Right ventricle myocardium superior (tissue), 1 donor: ENCODE measurements at regions not wholly inside any gene's neighbourhood (a gene's known extent, or its start where the extent isn't known, plus 50 kb on each side); places are given as distances from the start of the nearest gene placed in this dataset.
A peak's percentile ranks its signal among the peaks of the same experiment; 100 is the strongest.

Experiments
- ATAC-seq: fragments of 200-7000 bp; cut with Tn5 transposase; one replicate; pipeline ENCODE4 v1.9.1; 2020; ENCODE audit warnings: mild to moderate bottlenecking; ENCODE audit not compliant: poor library complexity
- DNase-seq: peaks from one replicate; pipeline ENCODE4 v3.0.0-alpha.2; 2020
- intact Hi-C: fragments of 100-400 bp; cut with DNase I; formaldehyde crosslinking; loops from one replicate; pipeline ENCODE4 v1.11.2; 2022
- donor health status: DM: no; HTN: yes; CAD: no; lungs with severe emphysema.

DNA sequence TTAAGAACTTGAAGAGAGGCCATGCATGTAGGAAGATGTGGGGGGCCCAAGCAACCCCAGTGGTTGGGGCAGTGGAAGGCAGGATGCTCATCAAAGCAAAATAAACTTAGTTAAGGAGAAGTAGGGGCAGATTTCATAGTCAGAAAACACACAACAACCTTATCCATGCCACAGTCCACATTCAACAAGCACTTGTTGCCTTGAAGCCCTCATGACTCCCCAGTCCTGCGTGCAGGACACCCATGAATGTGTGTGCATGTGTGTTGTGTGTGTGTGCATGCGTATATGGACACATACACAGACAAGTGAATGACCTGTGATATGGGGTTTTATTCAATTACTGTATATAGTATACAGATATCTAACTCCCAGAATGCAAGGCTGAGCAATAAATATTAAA, 186.9 kb downstream of the PSMG1 start:
- intact Hi-C loops = no loop called here
- DNase-seq = no peak
- ATAC-seq = no peak

DNA sequence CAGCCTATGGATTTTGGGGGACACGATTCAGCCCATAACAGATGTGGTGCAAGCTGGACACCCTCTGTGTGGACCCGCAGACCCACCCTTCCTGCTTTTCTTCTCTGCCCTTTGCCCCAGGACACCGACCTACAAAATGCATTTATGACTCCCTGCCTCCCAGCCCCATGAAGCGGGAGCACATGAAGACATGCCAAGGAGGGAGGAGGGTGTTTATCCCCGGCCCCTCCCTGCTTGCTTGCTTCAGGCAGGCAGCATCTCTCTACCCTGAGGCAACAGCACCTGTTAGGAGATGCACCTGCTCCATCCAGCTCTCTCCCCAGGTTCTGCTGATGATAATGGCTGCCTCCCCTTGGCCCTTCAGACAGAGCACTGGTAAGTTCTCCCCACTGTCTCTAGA, 187.5 kb downstream of the PSMG1 start:
- ATAC-seq = no peak
- intact Hi-C loops = no loop called here

DNA sequence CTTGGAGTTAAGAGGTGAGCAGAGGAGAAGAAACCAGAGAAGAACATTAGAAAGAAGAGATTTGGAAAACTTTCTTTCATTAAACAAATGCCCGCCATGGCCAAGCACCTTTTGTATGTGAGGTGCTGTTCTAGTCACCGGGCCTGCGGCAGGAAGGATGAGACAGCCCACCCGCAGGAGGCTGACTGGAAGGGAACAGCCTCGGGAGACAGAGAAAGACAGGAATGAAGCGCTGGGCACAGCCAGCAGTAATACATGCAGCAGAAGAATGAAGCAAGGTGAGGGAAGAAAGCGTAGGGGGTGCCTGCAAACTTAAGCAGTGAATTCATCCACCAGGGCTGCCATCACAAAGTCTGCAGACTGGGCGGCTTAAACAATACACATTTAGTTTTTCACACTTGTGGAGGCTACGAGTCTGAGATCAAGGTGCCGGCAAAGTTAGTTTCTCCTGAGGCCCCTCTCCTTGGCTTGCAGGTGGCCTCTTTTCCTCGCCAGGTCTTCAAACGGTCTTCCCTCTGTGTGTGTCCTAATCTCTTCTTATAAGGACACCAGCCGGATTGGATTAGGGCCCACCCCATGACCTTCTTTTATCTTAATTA, 188.1 kb downstream of the PSMG1 start:
- ATAC-seq (no peak), DNase-seq (no peak)
- intact Hi-C loops = no loop called here

More for the DNA sequence above, 187.5 kb downstream of the PSMG1 start:
- no peak for DNase-seq

DNA sequence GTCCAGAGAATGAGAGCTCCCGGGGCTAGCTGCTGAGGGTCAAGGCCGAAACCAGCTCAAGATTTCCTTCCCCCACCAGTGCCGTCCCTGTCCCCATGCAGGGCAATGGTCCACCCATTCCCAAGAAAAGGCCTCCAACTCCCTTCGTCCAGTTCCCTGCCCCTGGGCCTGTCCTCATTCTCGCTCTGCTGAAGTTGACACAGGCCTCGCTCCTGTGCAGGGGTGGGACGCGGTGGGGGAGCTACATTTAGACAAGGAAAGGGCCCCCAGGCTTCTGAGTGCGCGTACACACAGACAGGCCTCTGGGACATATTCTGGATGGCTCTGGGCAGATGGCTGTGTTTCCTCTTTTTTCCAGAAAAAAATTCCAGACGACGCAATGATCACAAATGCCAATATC, 188.3 kb downstream of the ETS2 start:
- DNase-seq (no peak), ATAC-seq (no peak)
- intact Hi-C loops = loop anchor here (5.0 kb wide), 1 partner anchor 187 kb away; the partner anchor contains the start of gene ETS2

DNA sequence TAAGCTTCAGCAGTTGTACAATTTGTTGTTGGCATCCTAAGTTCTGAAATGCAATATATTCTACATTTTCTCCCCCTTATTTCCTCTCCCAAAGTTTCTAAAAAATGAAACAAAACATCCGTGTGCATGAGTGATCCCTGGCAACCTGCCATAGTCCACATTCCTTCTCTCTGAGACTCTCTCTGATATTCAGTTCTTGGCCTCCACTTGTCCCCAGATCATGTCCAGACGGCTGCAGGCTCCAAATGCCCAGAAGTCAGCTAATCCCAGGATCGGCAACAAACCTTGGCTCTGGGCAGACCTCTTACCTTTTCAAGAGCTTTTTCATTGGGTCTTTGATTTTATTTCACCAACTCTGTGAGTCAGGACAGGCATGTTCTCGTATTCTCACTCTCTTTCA, 187.8 kb downstream of the ETS2 start:
- DNase-seq (no peak), ATAC-seq (peak; percentile 63)
- intact Hi-C loops = loop anchor here (5.0 kb wide), 1 partner anchor 186 kb away; the partner anchor contains the start of gene ETS2

DNA sequence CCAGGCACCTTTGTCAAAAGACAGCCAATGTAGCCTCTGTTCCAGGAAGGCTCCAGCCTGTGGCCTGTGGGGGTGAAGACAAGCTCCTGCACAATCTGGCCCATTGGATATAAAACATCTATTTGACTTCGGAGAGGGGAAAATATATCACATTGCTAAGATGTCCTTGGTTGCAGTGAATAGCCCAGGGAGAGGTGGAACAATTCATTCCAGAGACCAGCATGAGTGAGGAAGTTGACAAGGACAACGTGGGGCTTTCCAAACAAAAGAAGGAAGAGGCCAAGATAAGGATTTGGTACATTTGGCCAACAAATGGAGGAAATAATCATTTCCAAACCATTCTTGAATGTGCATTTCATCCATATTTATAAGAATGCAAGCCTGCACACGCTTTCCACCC, 187.0 kb downstream of the ETS2 start:
- intact Hi-C loops = loop anchor here (5.0 kb wide), 1 partner anchor 185 kb away; the partner anchor contains the start of gene ETS2
- ATAC-seq (peak; percentile 20), DNase-seq (no peak)

DNA sequence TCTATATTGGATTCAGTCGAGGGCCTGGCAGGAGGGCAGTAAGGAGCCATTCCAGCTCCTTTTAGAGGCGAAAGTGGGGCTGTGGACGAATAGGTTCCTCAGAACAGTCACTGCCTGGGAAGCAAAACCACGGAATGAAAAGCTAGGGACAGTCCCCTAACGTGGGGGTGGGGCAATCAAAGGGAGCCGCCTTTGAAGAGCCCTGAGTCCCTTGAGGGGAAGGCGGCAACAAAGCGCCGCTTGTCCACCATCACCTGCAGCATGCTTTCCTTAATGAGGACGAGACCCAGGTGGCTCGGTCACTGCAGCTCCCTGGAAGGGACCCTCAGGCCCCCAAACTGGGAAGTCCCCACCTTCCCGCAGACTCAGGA, 184.7 kb downstream of the ETS2 start:
- ATAC-seq = no peak

DNA sequence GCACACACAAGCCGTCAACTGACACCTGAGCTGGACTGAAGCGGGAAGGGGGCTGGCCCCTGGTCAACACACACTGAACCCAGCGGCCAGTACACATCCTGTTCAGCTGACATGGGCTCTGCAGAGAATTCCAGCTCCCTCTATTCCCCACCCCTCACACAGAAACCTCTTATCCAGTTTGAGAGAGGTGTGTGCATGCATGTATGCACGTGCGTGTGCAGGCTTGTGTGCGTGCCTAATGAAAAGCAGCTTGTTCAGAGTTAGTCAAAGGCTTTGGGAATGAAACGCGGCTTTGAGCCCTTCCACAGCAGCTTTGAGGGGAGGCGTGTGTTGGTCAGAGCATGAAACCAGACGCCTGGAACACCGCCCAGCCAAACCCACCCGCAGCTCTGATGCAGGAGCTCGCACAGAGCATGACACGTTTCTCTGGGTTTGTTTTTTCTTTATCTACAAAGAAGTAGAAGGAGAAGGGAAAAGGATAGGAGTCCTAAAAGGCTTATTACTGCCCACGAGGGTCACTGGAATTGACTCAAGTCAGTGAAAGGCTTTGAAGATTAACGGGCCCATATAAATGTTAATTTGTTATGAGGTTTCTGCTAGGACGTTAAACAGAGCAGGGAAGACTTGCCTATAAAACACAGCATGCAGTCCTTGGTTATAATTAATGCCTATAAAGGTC, 184.2 kb downstream of the ETS2 start:
- peak; percentile 23 for ATAC-seq

More for the DNA sequence above, 184.7 kb downstream of the ETS2 start:
- no peak for DNase-seq
- intact Hi-C loops = loop anchor here (5.0 kb wide), 1 partner anchor 183 kb away; the partner anchor contains the start of gene ETS2

DNA sequence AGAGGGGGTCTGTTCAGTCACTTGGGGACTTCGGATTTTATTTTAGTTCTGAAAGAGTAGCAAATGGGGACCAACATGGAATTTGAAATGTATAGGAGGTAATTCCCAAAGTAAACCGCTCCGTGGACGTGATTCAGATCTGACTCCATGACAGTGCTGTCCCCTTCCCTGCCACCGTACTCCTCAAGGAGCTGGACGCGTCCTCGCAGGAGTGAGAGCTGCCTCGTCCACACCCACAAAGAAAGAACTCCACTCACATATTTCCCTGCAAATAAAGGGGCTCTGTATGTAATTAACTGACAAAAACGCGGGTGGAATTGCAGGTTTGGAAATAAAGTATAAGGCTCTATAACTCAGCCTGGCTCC, 183.6 kb downstream of the ETS2 start:
- no peak for DNase-seq
- intact Hi-C loops = no loop called here
- ATAC-seq = no peak

More for the DNA sequence above, 184.2 kb downstream of the ETS2 start:
- peak; percentile 55 for DNase-seq
- intact Hi-C loops = loop anchor here (5.0 kb wide), 1 partner anchor 183 kb away; the partner anchor contains the start of gene ETS2

DNA sequence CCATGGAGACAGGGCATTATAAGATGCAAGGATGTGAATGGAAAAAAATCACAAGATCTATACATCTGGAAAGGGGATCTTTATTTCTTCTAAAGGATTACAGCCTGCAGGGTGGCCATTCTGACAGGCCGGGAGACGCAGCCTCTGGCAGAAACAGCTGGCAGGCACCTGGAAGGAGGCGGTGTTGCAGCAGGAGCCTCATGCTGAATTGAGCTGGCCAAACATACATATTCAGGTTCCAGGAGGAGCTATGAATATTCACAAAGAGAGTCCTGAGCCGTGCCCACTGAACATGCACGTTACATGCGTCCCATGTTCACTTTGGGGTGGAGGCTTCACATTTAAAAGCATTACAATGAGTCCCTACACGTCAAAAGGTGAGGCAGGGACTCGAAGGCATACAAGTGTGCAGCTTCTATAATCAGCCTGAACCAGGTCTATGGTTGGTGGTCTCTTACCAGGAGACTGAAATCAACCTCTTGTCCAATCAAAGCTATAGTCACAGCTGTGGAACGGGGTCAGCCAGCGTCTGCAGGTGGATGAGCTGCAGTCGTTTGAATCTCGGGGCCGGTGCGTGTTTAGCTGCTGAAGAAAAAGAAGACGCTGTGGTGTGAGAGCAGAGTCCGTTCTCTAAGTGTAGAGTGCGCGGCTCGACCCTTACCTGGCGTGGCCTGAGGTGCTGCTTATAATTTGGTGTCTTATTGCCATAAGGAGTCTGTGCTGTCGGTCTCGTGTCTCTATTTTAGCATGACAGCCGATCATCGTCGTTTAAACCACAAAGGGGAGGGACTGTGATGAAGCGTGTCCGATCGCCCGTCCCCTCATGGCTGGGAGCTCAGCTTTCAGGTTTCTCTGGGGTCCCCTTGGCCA, 183.0 kb downstream of the ETS2 start:
- ATAC-seq (no peak), DNase-seq (no peak)
- intact Hi-C loops = no loop called here

DNA sequence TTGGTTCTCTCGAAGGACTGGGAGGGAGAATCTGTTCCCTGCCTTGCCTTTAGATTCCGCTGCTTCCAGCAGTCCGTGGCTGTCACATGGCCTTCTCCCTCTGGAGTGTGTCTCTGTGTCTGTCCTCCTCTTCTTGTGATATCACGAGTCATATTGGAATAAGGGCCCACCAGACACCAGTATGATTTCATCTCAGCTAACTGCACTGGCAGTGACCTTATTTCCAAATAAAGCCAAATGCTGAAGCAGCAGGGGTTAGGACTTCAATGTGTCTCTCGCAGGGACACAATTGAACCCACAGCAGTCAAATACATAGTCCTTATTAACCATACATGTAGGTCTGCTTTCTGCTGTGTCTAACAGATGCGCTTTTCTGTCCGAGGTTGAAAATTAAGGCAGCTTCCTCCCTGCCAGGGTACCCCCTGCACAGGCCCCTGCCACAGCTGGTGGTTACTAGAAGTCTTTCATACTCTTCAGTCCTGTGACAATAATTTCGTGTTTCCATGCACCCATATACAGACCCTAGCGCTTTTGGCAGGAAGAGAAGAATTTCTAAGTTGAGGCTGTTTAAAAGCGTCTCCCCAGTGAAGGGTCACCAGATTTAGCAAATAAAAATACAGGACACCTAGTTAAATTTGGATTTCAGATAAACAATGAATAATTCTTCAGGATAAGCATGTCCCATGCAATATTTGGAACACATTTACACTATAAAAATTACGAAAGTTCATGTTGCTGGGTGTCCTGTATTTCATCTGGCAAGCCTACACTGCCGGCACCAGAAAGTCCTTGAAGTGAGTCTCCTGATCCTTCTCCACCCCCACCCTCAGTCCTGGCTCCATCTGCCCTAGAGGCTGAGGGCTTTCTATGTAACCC, 182.1 kb downstream of the ETS2 start:
- intact Hi-C loops = no loop called here

DNA sequence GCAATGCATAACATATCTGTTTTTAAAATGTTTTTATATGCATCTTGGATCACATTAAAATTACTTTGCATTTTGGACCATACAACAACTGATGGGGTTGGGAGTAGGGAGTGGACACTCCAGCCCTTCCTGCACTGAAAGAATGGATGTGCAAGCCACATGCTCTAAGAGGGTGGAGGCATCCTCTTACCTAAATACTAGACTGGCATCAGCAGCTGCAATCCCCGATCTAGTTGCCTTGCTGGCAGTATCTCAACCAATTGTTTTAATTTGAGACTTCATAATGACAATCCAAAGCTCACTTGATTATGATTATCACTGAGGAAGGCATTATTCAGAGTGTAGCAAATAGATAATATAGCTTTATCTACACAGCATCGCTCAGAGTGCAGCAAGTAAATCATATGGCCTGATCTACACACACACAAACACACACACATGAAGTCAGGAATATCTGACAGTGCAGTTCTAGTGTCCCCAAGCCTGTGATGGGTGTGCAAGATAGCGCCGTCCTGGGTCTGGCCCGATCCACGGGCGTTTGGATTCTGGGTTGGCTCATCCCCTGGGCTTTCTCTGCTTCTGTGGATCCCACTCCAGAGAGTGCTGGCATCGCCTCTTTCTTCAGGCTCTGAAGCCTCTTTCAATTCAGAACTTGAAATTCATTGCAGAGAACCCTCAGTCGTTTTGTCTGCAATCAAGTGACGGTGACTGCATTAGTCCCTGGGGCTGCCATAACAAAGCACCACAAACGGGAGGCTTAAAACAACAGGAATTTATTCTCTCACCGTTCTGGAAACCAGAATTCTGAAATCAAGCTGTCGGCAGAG, 181.3 kb downstream of the ETS2 start:
- intact Hi-C loops = no loop called here
- DNase-seq (no peak), ATAC-seq (no peak)

More for the DNA sequence above, 182.1 kb downstream of the ETS2 start:
- ATAC-seq = no peak
- no peak for DNase-seq

DNA sequence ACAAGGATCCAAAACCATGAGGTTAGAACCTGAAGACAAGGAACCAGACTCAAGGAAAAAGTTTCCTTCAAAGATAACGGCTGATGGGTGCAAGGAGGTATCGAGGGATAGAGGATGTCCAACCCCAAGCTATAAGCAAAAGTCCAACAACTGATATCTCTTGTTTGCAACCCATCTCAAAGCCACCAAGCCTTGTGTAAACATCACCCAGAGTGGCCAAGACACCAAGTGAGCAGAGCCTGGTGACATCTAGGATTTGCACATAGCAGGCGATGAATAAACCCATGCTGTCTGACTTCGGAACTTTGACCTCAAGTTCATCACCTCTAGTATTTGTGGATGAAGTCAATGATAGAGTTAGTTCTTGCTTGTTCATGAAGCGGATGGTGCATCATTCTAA, 180.7 kb downstream of the ETS2 start:
- DNase-seq (no peak), ATAC-seq (no peak)
- intact Hi-C loops = no loop called here

DNA sequence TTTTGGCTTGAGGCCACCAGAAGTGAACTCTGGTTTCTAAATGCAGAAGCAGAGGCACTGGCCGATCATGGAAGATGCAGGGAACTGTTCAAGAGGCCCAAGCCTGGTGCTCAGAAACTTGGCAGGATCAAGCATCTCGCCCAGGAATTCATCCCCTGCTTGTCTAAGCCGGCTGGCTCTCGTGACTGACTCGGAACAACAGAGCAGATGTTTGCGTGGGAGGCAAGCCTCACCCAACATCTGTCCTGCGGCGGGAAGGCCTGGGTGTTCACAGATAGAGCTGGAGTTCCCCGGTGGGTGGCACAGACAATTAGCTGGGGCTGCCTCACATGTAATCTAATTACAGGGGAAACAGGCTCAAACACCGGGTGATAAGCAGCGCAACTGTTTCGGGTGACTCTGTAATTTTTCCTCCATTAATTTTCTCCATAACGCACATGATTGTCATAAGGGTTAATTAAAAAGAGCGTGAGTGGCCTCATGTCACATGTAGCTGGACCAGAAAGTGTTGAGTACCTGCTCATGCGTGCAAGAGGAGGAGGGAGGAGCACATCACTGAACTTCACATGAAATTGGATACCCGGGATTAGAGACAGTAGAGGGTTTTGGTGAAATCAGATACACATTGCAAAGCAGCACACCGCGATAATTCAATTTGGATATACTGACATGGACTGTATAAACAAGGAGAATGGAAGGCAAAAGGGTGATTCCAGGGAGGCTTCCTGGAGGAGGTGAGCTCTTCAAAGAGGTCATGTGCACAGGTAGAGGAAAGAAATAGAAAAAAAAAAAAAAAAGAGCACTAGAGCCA, 180.0 kb downstream of the ETS2 start:
- peak; percentile 82 for ATAC-seq
- peak; percentile 82 for DNase-seq
- intact Hi-C loops = no loop called here

DNA sequence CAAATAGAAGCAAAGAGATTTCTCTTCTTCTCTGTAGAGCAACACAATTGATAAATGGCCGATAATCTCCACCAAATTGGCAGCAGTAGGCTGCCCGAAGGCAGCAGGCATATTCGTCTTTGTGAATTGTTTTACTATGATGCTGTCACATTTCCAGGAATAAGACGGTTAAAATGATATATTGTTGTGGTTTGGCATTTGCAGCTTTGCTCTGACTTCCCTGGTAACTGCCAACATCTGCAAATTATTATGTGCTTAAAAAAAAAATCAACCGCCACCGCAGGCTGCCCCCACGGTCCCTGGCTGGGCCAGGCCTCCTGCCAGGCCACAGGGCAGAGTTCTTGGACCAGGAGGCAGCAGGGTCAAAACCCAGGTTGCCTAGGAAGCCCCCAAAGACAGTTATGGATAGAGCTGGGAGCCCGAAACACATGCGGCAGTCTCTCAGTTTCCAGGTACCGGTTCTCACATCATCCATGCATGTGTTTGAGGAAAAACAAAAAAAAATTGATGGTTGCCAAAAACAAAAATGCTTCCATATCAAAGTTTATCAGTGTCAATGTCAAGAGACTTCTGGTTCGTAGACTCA, 179.3 kb downstream of the ETS2 start:
- no peak for DNase-seq
- intact Hi-C loops = no loop called here
- ATAC-seq = peak; percentile 10

DNA sequence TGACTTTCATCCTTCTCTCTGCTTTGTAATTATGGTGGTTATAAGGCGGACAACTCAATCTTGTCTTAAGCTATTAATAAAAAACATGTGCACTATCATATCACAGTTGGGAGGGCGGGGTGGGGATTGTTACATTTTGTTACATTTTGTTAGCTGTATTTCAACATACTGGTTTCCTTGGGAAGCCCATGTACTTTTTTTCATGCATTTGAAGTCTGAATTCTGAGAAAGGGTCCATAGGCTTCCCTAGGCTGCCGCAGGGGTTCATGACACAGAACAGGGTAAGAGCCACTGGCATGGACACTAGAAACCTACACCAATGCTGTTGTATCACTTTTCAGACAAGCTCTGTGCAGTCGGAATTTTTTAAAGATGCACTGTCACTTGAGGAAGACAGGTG, 178.8 kb downstream of the ETS2 start:
- no peak for ATAC-seq
- intact Hi-C loops = no loop called here
- no peak for DNase-seq

DNA sequence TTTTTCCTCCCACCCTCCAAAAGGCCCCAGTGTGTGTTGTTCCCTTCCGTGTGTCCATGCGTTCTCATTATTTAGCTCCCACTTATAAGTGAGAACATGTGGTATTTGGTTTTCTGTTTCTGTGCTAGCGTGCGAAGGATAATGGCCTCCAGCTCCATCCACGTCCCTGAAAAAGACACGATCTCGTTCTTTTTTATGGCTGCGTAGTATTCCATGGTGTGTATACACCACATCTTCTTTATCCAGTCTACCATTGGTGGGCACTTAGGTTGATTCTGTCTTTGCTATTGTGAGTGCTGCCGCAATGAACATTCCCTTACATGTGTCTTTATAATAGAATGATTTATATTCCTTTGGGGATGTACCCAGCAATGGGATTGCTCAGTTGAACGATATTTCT, 177.8 kb downstream of the ETS2 start:
- ATAC-seq = no peak
- no peak for DNase-seq
- intact Hi-C loops = no loop called here
